Large intestine (tissue), 3 donors: ENCODE measurements at regions not wholly inside any gene's neighbourhood (a gene's known extent, or its start where the extent isn't known, plus 50 kb on each side); places are given as distances from the start of the nearest gene placed in this dataset.
"Not testable (repeated sequence)": the region's sequence is repeated elsewhere in the genome, so short reads cannot be mapped to it uniquely, and the experiment has no call there.

Experiments
- DNase-seq, 2 donors: peaks; one replicate each; pipeline versions ENCODE4 v3.0.0 to v3.0.0-alpha.2; 2013
- H3K27ac ChIP-seq: one replicate; pipeline ENCODE4 v1.5.1; 2013; ENCODE audit warnings: low read length
- H3K27me3 ChIP-seq: 2 replicates; pipeline ENCODE4 v1.6.1; 2013; ENCODE audit warnings: low read length; ENCODE audit not compliant: control insufficient read depth, insufficient read depth
- H3K36me3 ChIP-seq: 2 replicates; pipeline ENCODE4 v1.6.1; 2013; ENCODE audit warnings: low read length; ENCODE audit not compliant: control insufficient read depth, insufficient read depth
- H3K4me1 ChIP-seq: one replicate; pipeline ENCODE4 v1.6.1; 2013; ENCODE audit warnings: low read length; ENCODE audit not compliant: control insufficient read depth, insufficient read depth
- H3K4me3 ChIP-seq: one replicate; pipeline ENCODE4 v1.5.1; 2013; ENCODE audit warnings: low read length
- H3K9me3 ChIP-seq: one replicate; pipeline ENCODE4 v1.6.1; 2013; ENCODE audit warnings: mild to moderate bottlenecking, low read depth, low read length, moderate library complexity; ENCODE audit not compliant: control insufficient read depth
- WGBS: methylation state at CpG from one replicate; pipeline ENCODE4 v1.1.5; 2013; ENCODE audit warnings: low lambda C conversion rate; ENCODE audit not compliant: insufficient coverage; 5-methylcytosine and 5-hydroxymethylcytosine counted together

DNA sequence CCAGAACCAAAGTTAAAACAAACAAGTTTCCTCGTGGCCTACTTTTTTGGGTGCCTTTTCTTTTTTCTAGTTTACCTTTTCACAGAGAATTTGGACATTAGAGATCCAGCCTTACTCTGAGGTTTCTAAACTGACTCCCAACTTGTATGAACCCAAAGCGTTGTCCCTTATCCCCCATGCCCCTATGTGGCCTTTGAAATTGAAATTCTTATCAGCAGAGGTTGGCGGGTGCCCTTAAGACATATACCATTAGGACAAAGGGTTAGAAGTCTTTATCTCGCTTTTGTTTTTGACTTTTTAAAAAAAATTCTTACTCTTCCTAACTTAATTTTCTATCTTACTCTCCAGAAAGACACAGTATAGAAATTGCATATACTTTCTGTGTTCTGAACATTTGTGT, 76.3 kb upstream of the C7orf33 start:
- no peak overlapping the region for H3K4me3 ChIP-seq
- no peak overlapping the region for H3K27ac ChIP-seq
- no peaks in the 10 kb centered on the region for H3K36me3 ChIP-seq
- H3K27me3 ChIP-seq, result no peaks in the 10 kb centered on the region
- no peaks in the 10 kb centered on the region for H3K9me3 ChIP-seq
- peaks cover 4% of the 10 kb centered on the region for H3K4me1 ChIP-seq
- no peak for DNase-seq
- 69% methylated on average over 3 of the region's 4 CpGs for WGBS

- Histone ChIP-seq H3K9me3 (no peaks in the 10 kb centered on the region), H3K36me3 (no peaks in the 10 kb centered on the region), H3K4me1 (peaks cover 4% of the 10 kb centered on the region), H3K27me3 (no peaks in the 10 kb centered on the region), H3K4me3 (no peak overlapping the region), H3K27ac (no peak overlapping the region)
- WGBS, result 100% methylated on average over 1 of the region's 3 CpGs
- no peak for DNase-seq
These were observed 75.3 kb upstream of the C7orf33 start for GRCh38 chr7:148515237-148515636.

- H3K4me1 ChIP-seq, result peaks cover 4% of the 10 kb centered on the region
These were observed 74.6 kb upstream of the C7orf33 start for GRCh38 chr7:148515728-148516695.

GRCh38 chr7:148519386-148519785, 71.2 kb upstream of the C7orf33 start:
- not testable (repeated sequence) for DNase-seq, H3K4me3 ChIP-seq, H3K27ac ChIP-seq, H3K9me3 ChIP-seq, H3K36me3 ChIP-seq, H3K27me3 ChIP-seq, H3K4me1 ChIP-seq
- WGBS, result 88% methylated on average over 3 of the region's 4 CpGs

More at GRCh38 chr7:148515728-148516695, 74.6 kb upstream of the C7orf33 start:
- Histone ChIP-seq H3K27ac (no peak overlapping the region), H3K9me3 (no peaks in the 10 kb centered on the region), H3K27me3 (no peaks in the 10 kb centered on the region), H3K4me3 (no peak overlapping the region), H3K36me3 (no peaks in the 10 kb centered on the region)
- WGBS, result no CpG with 5 or more reads among the region's 6 CpGs
- no peak for DNase-seq

- WGBS, result no CpG with 5 or more reads among the region's 7 CpGs
These were observed 69.3 kb upstream of the C7orf33 start for GRCh38 chr7:148521271-148521670.

GRCh38 chr7:148523550-148523949, 67.0 kb upstream of the C7orf33 start:
- Histone ChIP-seq H3K4me3 (no peak overlapping the region), H3K27me3 (no peaks in the 10 kb centered on the region), H3K9me3 (no peaks in the 10 kb centered on the region), H3K27ac (no peak overlapping the region), H3K4me1 (peaks cover 5% of the 10 kb centered on the region), H3K36me3 (no peaks in the 10 kb centered on the region)
- DNase-seq, result no peak
- 86% methylated on average over 1 of the region's 4 CpGs for WGBS

More at GRCh38 chr7:148521271-148521670, 69.3 kb upstream of the C7orf33 start:
- Histone ChIP-seq H3K4me1 (peaks cover 5% of the 10 kb centered on the region), H3K27ac (no peak overlapping the region), H3K27me3 (no peaks in the 10 kb centered on the region), H3K9me3 (no peaks in the 10 kb centered on the region), H3K4me3 (no peak overlapping the region), H3K36me3 (no peaks in the 10 kb centered on the region)
- DNase-seq, result no peak

DNA sequence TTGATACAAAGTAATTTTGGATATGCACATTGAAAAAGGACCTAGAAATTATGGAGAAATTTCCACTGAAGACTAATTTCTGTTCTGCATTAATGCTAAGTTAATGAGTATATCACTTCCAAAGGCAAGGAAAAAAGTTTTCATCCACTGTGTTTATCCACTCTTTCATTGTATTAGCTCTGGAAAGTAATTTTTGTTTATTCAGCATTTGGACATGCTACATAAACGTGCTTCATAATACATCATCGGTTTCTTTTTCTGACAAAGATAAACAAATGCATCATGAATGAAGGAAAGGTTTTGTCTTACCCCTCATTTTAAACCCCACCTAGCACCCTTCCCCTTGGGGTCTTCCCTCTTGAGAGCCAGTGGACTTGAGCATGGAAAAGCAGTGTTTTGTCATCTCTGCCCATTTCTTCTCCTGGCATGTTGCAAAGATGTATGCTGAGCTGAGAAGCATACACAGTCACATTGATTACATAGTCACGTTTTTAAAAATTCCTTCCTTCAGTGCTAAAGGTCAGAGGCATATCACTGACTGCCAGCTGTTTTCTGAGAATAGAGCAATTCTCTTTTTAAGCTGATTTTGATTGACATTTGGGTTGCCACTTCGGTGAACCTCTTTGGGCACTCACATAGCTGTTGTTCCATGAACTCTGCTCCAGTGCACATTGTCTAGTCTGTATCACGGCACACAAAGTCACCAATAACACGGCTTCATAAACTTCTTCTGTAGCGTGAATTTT, 65.9 kb upstream of the C7orf33 start:
- Histone ChIP-seq H3K4me3 (no peak overlapping the region), H3K36me3 (no peaks in the 10 kb centered on the region), H3K27ac (no peak overlapping the region), H3K9me3 (no peaks in the 10 kb centered on the region), H3K27me3 (no peaks in the 10 kb centered on the region), H3K4me1 (peaks cover 5% of the 10 kb centered on the region)
- peak in 1 of 2 donors; percentile 74 for DNase-seq
- WGBS, result 10% methylated on average over 3 of the region's 7 CpGs

DNA sequence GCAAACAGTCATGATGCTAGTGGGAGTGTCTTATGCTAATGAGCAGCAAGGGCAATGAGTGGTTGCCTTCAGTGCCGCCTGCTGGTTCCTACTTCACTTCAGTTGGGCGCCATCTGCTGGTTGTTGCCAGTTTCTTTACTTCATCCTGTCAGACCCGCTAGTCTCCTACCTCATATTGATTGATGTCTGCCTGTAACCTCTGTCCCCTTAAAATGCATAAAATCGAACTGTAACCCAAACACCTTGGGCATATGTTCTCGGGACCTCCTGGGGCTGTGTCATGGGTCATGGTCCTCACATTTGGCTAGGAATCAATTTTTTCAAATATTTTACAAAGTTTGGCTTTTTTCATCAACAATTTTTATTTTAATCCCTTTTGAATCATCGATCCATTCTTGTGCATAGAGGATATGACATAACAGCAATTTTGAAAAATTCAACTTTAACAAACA, 62.8 kb upstream of the C7orf33 start:
- Histone ChIP-seq H3K4me3 (no peak overlapping the region), H3K4me1 (peaks cover 5% of the 10 kb centered on the region), H3K27me3 (no peaks in the 10 kb centered on the region), H3K27ac (no peak overlapping the region), H3K36me3 (no peaks in the 10 kb centered on the region), H3K9me3 (no peaks in the 10 kb centered on the region)
- 61% methylated on average over 4 of the region's 6 CpGs for WGBS
- DNase-seq, result peak; percentile 55 to 69

- Histone ChIP-seq H3K27me3 (no peaks in the 10 kb centered on the region), H3K36me3 (no peaks in the 10 kb centered on the region), H3K9me3 (no peaks in the 10 kb centered on the region), H3K27ac (no peak overlapping the region), H3K4me3 (no peak overlapping the region), H3K4me1 (no peaks in the 10 kb centered on the region)
- DNase-seq, result peak; percentile 2 to 3
- 58% methylated on average over 2 of the region's 9 CpGs for WGBS
These were observed 55.3 kb upstream of the C7orf33 start for GRCh38 chr7:148535217-148535616.

- no peak for DNase-seq
- Histone ChIP-seq H3K4me1 (no peaks in the 10 kb centered on the region), H3K27me3 (no peaks in the 10 kb centered on the region), H3K4me3 (no peak overlapping the region), H3K9me3 (no peaks in the 10 kb centered on the region), H3K36me3 (no peaks in the 10 kb centered on the region), H3K27ac (no peak overlapping the region)
- no CpG with 5 or more reads among the region's 6 CpGs for WGBS
These were observed 53.1 kb upstream of the C7orf33 start for GRCh38 chr7:148537435-148537834.
